ENCODE measurements at regions not wholly inside any gene's neighbourhood (a gene's known extent, or its start where the extent isn't known, plus 50 kb on each side); places are given as distances from the start of the nearest gene placed in this dataset.

DNA sequence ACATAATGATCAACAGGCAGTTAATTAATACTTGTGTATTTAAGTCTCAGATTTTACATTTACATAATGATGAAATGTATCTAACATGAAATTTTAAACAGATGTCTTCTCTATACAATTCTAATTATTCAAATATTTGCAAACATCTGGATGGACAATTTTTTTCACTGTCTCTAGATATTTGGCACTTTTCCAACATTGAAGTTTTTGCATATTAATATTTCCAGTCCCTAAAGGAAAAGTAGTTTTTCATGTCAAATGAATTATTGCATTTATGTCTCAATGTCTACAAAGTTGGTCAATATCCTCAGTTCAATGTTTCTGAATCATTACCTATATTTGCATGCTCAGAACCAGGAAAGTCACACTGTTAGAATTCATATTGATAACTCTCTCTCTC lies 560.9 kb upstream of the PKDCC start:
- in situ Hi-C loops (cut with MboI) = no loop called here
- Histone ChIP-seq H3K4me2 (ENCODE audit: control insufficient read depth, insufficient read depth) (no peak overlapping the region), H3K4me1 (ENCODE audit: control insufficient read depth, insufficient read depth, low read length) (no peaks in the 10 kb centered on the region), H3K27ac (ENCODE audit: control insufficient read depth, insufficient read depth) (no peak overlapping the region), H3K79me2 (ENCODE audit: control insufficient read depth, insufficient read depth, low read length) (no peaks in the 10 kb centered on the region), H3K4me3 (no peak overlapping the region), H3K36me3 (ENCODE audit: control insufficient read depth in 2 of 2, insufficient read depth in 2 of 2, low read length in 1 of 2) (no peaks in the 10 kb centered on the region), H3K9ac (ENCODE audit: control insufficient read depth, insufficient read depth, low read length) (no peak overlapping the region), H3K27me3 (replicated peaks in 1 of 2; ENCODE audit: control insufficient read depth in 2 of 2, insufficient read depth in 2 of 2, low read length in 1 of 2) (no peaks in the 10 kb centered on the region), H4K20me1 (ENCODE audit: control insufficient read depth, insufficient read depth) (no peaks in the 10 kb centered on the region), H3K9me3 (replicated peaks; ENCODE audit: control insufficient read depth, insufficient read depth, low read length) (no peaks in the 10 kb centered on the region; the same call in 2 of the 3 replicates), H2AFZ (ENCODE audit: control insufficient read depth, low read depth, low read length) (no peak overlapping the region)
- DNase-seq (ENCODE audit: low read depth, low spot score) (no peak), ATAC-seq (no peak), FAIRE-seq (no peak)
- intact Hi-C loops (cut with micrococcal nuclease; ENCODE audit: unreplicated experiment) = no loop called here
- TF ChIP-seq BACH1 (IDR thresholded peaks at IDR 0.05; ENCODE audit: borderline replicate concordance) (no peak), ZNF217 (IDR thresholded peaks at IDR 0.05) (no peak), ZBED1 (IDR thresholded peaks at IDR 0.05; ENCODE audit: borderline replicate concordance) (no peak), POLR2AphosphoS2 (IDR thresholded peaks at IDR 0.05; ENCODE audit: low read depth, low read length) (no peak), TCF3 (IDR thresholded peaks at IDR 0.05; ENCODE audit: borderline replicate concordance, insufficient read depth, low read depth, low read length) (no peak), ETV6 (conservative IDR thresholded peaks at IDR 0.05 in 1 of 2, IDR thresholded peaks at IDR 0.05 in 1 of 2; ENCODE audit: borderline replicate concordance in 1 of 2, low read depth in 1 of 2) (no peak), POLR2A (IDR thresholded peaks at IDR 0.05; ENCODE audit: low read depth, low read length) (no peak), IKZF2 (IDR thresholded peaks at IDR 0.05) (no peak), IRF4 (IDR thresholded peaks at IDR 0.05; ENCODE audit: low read depth, low read length) (no peak)
- TF ChIP-seq, protein P1, sequence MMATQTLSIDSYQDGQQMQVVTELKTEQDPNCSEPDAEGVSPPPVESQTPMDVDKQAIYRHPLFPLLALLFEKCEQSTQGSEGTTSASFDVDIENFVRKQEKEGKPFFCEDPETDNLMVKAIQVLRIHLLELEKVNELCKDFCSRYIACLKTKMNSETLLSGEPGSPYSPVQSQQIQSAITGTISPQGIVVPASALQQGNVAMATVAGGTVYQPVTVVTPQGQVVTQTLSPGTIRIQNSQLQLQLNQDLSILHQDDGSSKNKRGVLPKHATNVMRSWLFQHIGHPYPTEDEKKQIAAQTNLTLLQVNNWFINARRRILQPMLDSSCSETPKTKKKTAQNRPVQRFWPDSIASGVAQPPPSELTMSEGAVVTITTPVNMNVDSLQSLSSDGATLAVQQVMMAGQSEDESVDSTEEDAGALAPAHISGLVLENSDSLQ (IDR thresholded peaks at IDR 0.05) = no peak
- TF ChIP-seq, protein P2, sequence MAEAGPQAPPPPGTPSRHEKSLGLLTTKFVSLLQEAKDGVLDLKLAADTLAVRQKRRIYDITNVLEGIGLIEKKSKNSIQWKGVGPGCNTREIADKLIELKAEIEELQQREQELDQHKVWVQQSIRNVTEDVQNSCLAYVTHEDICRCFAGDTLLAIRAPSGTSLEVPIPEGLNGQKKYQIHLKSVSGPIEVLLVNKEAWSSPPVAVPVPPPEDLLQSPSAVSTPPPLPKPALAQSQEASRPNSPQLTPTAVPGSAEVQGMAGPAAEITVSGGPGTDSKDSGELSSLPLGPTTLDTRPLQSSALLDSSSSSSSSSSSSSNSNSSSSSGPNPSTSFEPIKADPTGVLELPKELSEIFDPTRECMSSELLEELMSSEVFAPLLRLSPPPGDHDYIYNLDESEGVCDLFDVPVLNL (IDR thresholded peaks at IDR 0.05; ENCODE audit: low read depth, low read length) = no peak
- SMC1A ChIA-PET (ENCODE audit: uncharacterized antibody, unreplicated experiment) = no interaction called here
- POLR2A ChIA-PET = no interaction called here
- RAD21 ChIA-PET (ENCODE audit: unreplicated experiment) = no interaction called here
- BruUV-seq (replicated peaks) = no TSS peak
- CTCF ChIA-PET = no interaction called here

Data from GM12878 (cell line).